ENCODE measurements at regions not wholly inside any gene's neighbourhood (a gene's known extent, or its start where the extent isn't known, plus 50 kb on each side); places are given as distances from the start of the nearest gene placed in this dataset.

DNA sequence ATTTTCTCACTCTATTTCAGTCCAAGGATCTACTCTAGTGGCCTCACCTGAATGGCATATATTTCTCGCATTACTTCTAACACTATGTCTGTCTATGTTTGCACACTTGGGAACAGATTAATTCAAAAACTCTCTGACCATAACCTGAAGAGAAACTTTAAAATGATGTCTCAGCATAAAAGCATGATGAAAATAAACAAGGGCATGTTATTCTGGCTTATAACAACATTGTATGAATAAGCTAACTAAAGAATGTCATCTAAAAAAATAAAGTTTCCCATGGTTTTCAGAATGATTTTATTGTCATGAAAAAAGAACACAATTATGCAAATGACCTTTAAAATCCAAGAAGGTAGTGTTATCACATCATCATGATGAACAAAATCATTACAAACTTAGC is 85.5 kb upstream of the ROBO2 start:
- H3K4me1 ChIP-seq (ENCODE audit: control insufficient read depth, insufficient read depth, low read length), result no peaks in the 10 kb centered on the region
- no peaks in the 10 kb centered on the region for H3K9me3 ChIP-seq (ENCODE audit: control insufficient read depth, insufficient read depth, low read depth, low read length)
- DNase-seq (ENCODE audit: low read depth, low spot score), result no peak
- BruUV-seq (replicated peaks), result no TSS peak
- no peaks in the 10 kb centered on the region for H3K27me3 ChIP-seq (ENCODE audit: control insufficient read depth, insufficient read depth, low read length)
- no peak overlapping the region for H3K4me3 ChIP-seq (ENCODE audit: low read depth in 2 of 2, low read length in 2 of 2)
- no peak for ATAC-seq
- in situ Hi-C loops (cut with HindIII; ENCODE audit: low pct_unique_long_range_greater_than_20kb, low sequenced_read_pairs) (no loop called here), intact Hi-C loops (cut with micrococcal nuclease; ENCODE audit: unreplicated experiment) (no loop called here)
- H3K36me3 ChIP-seq (ENCODE audit: control insufficient read depth, insufficient read depth, low read length), result no peaks in the 10 kb centered on the region
- TF ChIP-seq TCF7L2 (IDR thresholded peaks at IDR 0.05; ENCODE audit: low read depth, low read length) (no peak), SIN3A (IDR thresholded peaks at IDR 0.05; ENCODE audit: borderline replicate concordance, insufficient read depth, low read depth, low read length) (no peak), POLR2AphosphoS5 (IDR thresholded peaks at IDR 0.05; ENCODE audit: low read depth, low read length) (no peak)
- TF ChIP-seq, protein P1, sequence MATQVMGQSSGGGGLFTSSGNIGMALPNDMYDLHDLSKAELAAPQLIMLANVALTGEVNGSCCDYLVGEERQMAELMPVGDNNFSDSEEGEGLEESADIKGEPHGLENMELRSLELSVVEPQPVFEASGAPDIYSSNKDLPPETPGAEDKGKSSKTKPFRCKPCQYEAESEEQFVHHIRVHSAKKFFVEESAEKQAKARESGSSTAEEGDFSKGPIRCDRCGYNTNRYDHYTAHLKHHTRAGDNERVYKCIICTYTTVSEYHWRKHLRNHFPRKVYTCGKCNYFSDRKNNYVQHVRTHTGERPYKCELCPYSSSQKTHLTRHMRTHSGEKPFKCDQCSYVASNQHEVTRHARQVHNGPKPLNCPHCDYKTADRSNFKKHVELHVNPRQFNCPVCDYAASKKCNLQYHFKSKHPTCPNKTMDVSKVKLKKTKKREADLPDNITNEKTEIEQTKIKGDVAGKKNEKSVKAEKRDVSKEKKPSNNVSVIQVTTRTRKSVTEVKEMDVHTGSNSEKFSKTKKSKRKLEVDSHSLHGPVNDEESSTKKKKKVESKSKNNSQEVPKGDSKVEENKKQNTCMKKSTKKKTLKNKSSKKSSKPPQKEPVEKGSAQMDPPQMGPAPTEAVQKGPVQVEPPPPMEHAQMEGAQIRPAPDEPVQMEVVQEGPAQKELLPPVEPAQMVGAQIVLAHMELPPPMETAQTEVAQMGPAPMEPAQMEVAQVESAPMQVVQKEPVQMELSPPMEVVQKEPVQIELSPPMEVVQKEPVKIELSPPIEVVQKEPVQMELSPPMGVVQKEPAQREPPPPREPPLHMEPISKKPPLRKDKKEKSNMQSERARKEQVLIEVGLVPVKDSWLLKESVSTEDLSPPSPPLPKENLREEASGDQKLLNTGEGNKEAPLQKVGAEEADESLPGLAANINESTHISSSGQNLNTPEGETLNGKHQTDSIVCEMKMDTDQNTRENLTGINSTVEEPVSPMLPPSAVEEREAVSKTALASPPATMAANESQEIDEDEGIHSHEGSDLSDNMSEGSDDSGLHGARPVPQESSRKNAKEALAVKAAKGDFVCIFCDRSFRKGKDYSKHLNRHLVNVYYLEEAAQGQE (IDR thresholded peaks at IDR 0.05; ENCODE audit: insufficient read depth in 1 of 2, low read depth in 2 of 2, low read length in 1 of 2), result no peak
- TF ChIP-seq, protein P2, sequence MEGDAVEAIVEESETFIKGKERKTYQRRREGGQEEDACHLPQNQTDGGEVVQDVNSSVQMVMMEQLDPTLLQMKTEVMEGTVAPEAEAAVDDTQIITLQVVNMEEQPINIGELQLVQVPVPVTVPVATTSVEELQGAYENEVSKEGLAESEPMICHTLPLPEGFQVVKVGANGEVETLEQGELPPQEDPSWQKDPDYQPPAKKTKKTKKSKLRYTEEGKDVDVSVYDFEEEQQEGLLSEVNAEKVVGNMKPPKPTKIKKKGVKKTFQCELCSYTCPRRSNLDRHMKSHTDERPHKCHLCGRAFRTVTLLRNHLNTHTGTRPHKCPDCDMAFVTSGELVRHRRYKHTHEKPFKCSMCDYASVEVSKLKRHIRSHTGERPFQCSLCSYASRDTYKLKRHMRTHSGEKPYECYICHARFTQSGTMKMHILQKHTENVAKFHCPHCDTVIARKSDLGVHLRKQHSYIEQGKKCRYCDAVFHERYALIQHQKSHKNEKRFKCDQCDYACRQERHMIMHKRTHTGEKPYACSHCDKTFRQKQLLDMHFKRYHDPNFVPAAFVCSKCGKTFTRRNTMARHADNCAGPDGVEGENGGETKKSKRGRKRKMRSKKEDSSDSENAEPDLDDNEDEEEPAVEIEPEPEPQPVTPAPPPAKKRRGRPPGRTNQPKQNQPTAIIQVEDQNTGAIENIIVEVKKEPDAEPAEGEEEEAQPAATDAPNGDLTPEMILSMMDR (IDR thresholded peaks at IDR 0.05), result no peak
- ChIA-PET CTCF (no interaction called here), POLR2A (no interaction called here)
- H3K27ac ChIP-seq (ENCODE audit: low read length), result no peak overlapping the region

DNA sequence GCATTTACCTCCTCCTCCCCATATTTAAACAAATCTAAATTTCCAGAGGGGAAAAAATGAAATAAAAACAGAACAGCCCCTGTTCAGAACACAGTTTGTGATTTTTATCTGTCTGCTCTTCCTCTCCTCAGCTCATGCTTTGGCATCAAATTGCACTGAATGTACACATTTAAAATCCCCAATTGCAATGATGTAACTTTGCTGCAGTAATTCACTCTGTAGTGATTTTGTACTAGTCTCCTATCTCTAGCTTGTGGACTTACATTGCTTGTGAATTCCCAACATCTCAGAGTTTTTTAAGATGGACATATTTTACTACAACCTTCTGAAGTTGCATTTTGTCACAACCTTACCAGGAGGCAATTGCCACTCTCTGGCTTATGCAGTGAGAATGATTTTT is 81.6 kb upstream of the ROBO2 start:
- Histone ChIP-seq H3K36me3 (ENCODE audit: control insufficient read depth, insufficient read depth, low read length) (no peaks in the 10 kb centered on the region), H3K4me3 (ENCODE audit: low read depth in 2 of 2, low read length in 2 of 2) (no peak overlapping the region), H3K9me3 (ENCODE audit: control insufficient read depth, insufficient read depth, low read depth, low read length) (no peaks in the 10 kb centered on the region), H3K27ac (ENCODE audit: low read length) (no peak overlapping the region), H3K27me3 (ENCODE audit: control insufficient read depth, insufficient read depth, low read length) (no peaks in the 10 kb centered on the region), H3K4me1 (ENCODE audit: control insufficient read depth, insufficient read depth, low read length) (no peaks in the 10 kb centered on the region)
- POLR2A ChIA-PET, result no interaction called here
- DNase-seq (ENCODE audit: low read depth, low spot score) (no peak), ATAC-seq (no peak)
- no TSS peak for BruUV-seq (replicated peaks)
- in situ Hi-C loops (cut with HindIII; ENCODE audit: low pct_unique_long_range_greater_than_20kb, low sequenced_read_pairs), result no loop called here
- intact Hi-C loops (cut with micrococcal nuclease; ENCODE audit: unreplicated experiment), result no loop called here
- TF ChIP-seq SIN3A (IDR thresholded peaks at IDR 0.05; ENCODE audit: borderline replicate concordance, insufficient read depth, low read depth, low read length) (no peak), POLR2AphosphoS5 (IDR thresholded peaks at IDR 0.05; ENCODE audit: low read depth, low read length) (no peak), TCF7L2 (IDR thresholded peaks at IDR 0.05; ENCODE audit: low read depth, low read length) (no peak)
- TF ChIP-seq, protein P2 (IDR thresholded peaks at IDR 0.05), result no peak
- CTCF ChIA-PET, result interaction anchor here (0.5 kb wide), 1 partner anchor 100 kb away, joined by 3 read pairs; no protein-coding TSS in a partner anchor

All from Panc1 (cell line).